Fibroblast of upper back skin (primary cell): ENCODE measurements at regions not wholly inside any gene's neighbourhood (a gene's known extent, or its start where the extent isn't known, plus 50 kb on each side); places are given as distances from the start of the nearest gene placed in this dataset.
"Not testable (repeated sequence)": the region's sequence is repeated elsewhere in the genome, so short reads cannot be mapped to it uniquely, and the experiment has no call there.

Source experiments
- DNase-seq: peaks from one replicate; pipeline ENCODE4 v3.0.0-alpha.2; 2013

DNA sequence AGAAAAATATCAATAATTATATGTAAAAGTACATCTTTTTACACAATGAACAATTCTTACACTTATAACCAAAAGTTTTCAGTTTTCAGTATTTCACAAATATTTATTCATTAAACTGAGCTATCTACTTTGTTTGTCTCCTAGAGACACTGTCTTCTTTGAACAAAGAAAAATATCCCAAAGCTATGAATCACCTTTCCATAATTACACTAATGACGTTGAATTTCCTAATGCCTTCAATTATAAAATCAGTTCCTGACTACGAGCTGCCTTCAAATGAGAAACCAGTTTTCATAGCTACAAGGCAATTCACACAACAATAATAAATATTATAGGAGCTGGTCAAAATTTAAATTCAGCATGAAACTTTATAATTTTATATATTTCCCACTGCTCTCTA lies 201.8 kb upstream of the BRINP3 start:
- no peak for DNase-seq

GRCh38 chr1:190679983-190680382 lies 202.3 kb upstream of the BRINP3 start:
- DNase-seq: no peak

DNA sequence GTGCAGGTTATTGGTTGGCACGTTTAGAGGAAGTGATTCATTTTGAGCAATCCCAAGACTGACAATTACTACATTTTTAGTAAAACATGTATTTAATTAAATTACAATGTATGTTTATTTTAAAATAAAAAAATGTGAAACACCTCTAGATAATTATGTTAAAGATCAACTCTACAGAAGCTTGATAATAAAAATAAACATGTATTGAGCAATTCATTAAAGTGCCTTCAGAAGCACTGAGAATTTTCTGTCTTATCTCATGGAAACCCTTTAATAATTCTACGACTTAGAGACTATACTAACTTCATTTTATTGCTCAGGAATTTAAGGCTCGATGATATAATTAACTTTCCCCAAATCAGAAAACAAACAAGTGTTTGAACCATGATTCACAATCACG lies 208.0 kb upstream of the BRINP3 start:
- no peak for DNase-seq

DNA sequence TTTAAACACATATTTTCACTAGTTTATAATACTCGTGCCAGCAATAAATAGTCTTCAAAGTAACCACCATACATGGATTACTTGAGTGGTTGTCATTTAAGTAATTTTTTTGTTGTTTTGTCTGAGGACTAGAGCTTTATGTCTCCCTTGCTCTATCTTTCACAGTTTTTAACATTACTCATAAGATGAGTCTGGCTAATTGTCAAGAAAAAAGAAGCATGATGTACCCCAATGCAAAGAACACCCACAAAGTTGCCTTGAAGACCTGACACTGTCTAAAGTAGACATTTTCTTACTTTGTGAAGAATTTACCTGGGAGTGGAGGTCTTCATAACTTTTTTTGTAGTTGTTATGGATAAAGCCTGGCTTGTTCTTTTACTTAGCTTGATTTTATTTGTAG lies 210.4 kb upstream of the BRINP3 start:
- peak; percentile 58 for DNase-seq

GRCh38 chr1:190698488-190698887 lies 220.8 kb upstream of the BRINP3 start:
- DNase-seq: not testable (repeated sequence)

DNA sequence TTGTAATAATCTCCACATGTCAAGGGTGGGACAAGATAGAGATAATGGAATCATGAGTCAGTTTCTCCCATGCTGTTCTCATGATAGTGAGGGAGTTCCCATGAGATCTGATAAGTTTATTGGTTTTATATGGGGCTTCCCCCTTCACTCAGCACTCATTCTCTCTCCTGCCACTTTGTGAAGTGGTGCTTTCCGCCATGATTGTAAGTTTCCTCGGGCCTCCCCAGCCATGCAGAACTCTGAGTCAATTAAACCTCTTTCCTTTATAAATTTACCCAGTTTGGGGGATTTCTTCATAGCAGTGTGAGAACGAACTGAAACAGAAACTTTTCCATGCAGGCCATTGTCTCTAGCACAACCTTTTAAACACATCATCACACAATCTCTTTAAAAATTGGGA lies 221.5 kb upstream of the BRINP3 start:
- DNase-seq: no peak

DNA sequence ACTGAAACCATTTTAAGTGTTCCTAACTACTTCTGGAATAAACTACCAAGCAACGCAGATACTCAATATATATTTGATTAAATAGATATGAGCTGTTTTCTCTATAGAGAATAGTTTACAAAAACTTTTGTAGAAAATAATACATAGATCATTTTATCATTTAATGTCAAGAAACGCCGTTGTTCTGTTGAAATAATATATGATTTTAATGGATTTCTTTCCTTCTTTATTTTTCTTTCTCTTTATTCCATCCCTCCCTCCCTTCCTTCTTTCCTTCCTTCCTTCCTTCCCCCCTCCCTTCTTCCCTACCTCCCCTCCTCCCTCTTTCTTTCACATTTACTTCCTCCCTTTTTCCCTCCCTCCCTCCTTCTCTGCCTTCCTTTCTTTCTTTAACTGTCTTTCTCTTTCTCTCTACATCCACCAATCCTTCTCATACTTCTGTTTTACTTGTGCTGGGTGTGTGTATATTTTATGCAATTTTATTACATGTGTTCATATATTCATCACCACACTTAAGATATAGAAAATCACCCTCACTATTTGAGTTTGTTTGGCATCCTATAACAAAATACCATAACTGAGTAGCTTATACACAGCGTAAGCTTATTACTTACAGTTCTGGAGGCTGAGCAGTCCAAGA lies 230.9 kb upstream of the BRINP3 start:
- DNase-seq: no peak

GRCh38 chr1:190711069-190711468 lies 233.4 kb upstream of the BRINP3 start:
- DNase-seq: no peak

DNA sequence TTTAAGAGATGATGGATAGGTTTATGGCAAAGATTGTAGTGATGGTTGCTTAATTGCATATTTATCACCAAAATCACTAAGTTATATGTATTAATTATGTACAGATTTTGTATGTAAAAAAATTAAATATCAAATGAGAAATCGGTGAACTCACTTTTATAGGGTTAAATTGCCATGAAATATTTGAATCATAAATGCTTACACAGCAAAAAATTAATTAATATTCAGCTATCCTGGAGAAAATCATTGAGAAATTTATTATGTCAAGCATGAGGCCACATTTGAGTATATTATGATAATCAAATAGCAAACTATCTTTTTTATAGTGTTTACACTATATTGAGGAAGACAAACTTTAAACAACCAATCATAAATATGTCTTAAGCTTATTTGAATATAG lies 239.4 kb upstream of the BRINP3 start:
- no peak for DNase-seq

DNA sequence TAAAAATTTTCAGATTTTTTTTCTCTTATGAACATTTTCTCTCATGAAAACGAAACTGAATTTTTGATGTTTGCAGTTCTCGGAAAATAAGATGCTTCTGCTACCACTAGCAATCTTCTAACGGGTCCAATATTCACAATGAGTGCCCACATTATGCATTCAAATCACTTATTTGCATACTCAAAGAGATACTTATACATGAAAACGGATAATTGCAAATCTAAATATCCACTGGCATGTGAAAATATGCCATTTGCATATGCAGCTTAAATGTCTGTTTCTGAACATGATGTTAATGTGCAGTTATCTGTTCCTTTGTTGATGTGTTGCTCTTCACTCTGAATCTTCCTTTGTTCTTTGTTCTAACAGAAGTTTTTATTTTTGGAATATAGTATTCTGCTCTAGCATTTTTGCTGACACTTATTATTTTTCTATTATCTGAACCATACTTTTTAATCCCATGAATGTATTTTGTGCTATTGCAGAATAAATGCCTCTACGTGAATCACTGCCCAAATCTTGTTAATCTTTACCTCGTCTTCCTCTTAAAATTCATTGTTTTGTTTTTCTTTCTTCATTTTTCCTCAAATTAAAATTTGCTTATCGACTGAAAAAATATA lies 259.4 kb upstream of the BRINP3 start:
- DNase-seq: no peak

- peak; percentile 19 for DNase-seq
These were observed 260.7 kb upstream of the BRINP3 start for GRCh38 chr1:190738317-190738716.

- no peak for DNase-seq
These were observed 262.3 kb upstream of the BRINP3 start for GRCh38 chr1:190739926-190740325.

DNA sequence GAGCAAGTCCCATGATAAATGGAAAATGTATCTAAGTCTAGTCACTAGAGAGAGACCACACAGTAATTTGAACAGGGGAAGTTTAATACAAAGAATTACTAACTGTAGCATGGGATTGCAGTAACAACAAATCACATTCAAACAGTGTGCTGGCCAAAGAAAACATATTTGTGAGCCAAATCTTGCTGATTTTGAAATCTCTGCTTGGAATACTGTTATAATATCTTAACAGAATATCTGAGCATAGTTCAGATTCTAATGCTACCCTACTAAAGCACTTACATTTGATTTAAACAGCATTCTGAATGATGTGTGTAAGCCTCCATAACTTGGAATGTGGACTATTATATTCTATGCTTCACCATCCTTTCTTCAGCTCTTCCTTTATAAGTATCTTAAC lies 270.0 kb upstream of the BRINP3 start:
- peak; percentile 68 for DNase-seq

DNA sequence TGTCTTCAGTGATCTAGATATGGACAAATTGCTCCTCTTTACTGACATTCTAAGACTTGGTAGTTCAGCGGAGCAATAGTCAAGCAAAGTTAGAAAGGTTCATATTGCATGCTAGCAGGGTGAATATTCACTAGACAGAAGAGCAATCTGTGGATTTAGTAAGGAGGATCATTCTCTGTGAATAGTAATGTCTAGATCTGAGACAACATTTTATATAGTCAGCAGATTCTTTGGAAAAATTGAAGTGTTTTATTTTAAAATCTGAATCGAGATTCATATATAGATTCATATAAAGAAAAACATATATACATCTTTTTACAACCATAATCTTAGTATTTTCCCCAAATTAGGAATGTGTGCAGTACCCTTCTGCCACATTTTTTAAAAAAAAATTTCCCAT lies 274.5 kb upstream of the BRINP3 start:
- no peak for DNase-seq

GRCh38 chr1:190754666-190755065 lies 277.0 kb upstream of the BRINP3 start:
- DNase-seq: peak; percentile 68

GRCh38 chr1:190759807-190760206 lies 282.1 kb upstream of the BRINP3 start:
- no peak for DNase-seq

DNA sequence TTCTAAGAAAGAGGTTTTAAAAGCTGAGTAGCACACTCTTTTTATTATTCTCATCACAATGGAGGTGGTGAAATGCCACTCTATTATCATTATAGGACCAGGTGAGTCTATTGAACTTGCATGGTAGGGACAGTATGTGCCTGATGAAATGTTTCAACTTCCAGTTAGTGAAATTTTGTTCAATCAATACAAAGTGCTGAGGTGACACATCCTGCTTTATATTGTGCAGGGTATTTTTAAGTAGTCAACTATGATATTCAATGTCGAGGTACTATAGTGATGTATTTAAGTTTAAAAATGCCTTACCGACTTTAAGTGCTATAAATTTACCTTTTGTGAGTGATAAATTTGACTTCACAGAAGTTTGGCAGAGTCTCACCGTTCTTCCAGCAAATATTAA lies 284.7 kb upstream of the BRINP3 start:
- DNase-seq: no peak

DNA sequence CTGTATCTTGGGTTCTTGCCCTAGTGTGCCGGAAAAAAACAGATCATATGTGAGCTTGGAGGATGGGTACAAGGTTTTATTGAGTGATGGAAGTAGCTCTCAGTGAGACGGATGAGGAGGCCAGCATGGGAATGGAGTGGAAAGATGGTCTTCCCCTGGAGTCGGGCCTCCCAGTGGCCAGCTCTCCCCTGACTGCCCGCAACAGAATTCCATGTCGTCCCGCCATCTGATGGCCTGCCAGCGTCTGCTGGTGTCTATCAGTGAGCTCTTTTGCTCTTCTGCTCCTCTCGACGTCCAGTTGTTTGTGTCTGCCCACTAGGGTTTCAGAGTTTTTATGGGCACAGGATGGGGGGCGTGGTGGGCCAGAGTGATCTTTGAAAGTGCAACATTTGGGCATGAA lies 315.2 kb upstream of the BRINP3 start:
- no peak for DNase-seq

DNA sequence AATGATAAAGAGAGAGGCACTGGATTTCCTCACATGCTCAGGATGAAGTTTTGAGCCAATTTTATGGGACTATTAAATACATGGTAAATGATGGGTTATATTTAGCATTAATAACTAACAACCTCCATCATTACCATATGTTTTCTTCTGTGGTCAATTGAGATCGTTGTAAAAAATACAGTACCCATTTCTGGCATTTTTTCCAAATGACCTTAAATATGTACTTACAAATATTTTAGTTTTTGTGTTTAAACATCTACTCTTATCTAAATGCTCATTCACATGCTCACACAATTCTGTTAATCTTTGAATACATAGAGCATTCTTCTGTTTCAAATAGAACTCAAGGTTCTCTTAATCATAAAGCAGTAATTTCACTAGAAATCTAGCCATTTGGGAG lies 330.0 kb upstream of the BRINP3 start:
- DNase-seq: no peak

DNA sequence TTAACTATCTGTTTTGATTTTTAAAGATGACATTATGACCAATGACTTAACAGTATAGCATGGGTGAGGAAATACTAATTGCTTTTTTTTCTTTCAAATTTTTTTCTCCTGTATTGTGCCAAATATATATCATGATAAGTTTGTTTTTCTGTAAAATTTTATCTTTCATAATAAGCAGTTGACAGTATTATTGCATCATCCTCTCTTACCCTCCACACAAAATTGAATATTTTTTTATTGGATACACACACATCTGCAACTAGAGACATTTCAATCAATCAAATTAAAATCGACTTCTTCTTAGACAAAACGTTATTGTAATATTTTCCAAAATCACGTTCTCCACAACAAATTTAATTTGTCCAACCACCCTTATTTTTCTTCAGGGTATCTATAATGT lies 330.4 kb upstream of the BRINP3 start:
- no peak for DNase-seq

DNA sequence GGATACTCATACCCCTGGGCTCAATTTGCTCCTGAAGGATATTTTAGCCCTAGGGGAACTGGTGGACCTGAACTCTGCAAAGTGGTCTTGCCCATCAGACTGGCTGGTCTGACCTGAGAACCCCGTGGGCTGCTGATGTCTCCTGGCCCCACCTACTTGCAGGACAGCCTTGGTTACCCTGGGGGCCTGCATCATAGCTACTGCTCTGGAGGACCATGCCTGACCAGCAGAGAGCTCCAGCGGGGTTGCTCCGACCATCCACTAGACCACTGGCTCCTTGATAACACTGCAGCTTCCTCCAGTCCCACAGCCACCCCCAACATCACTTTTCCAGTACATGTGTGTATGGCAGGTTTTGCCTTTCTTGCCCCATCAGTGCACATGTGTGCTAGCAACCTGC lies 331.6 kb upstream of the BRINP3 start:
- DNase-seq: no peak

DNA sequence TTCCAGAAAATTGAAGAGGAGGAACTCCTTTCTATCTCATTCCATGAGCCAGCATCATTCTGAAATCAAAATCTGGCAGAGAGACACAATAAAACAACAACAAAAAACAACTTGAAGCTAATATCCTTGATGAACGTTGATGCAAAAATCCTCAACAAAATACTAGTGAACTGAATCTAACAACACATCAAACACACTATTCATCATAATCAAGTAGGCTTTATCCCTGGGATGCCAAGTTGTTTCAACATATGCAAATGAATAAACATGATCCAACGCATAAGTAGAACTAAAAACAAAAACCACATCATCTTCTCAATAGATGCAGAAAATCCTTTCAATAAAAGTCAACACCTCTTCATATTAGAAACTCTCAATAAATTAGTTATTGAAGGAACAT lies 335.3 kb upstream of the BRINP3 start:
- DNase-seq: no peak

- DNase-seq: no peak
These were observed 354.8 kb upstream of the BRINP3 start for GRCh38 chr1:190832511-190832910.

- no peak for DNase-seq
These were observed 358.0 kb upstream of the BRINP3 start for GRCh38 chr1:190835658-190836057.

DNA sequence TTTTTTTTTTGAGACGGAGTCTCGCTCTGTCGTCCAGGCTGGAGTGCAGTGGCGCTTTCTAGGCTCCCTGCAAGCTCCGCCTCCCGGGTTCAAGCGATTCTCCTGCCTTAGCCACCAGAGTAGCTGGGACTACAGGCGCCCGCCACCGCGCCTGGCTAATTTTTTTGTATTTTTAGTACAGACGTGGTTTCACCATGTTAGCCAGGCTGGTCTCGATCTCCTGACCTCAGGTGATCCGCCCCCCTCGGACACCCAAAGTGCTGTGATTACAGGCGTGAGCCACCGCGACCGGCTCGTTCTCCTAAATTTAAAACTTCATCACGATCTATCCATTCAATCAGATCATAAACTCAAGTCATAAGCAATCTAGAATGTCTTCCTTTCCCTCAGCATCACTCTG lies 359.5 kb upstream of the BRINP3 start:
- not testable (repeated sequence) for DNase-seq
